A172 (cell line): ENCODE measurements at regions not wholly inside any gene's neighbourhood (a gene's known extent, or its start where the extent isn't known, plus 50 kb on each side); places are given as distances from the start of the nearest gene placed in this dataset.
"Not testable (repeated sequence)": the region's sequence is repeated elsewhere in the genome, so short reads cannot be mapped to it uniquely, and the experiment has no call there.

Source experiments
- DNase-seq: peaks from one replicate; pipeline ENCODE4 v3.0.0-alpha.2; 2015; ENCODE audit warnings: low spot score

DNA sequence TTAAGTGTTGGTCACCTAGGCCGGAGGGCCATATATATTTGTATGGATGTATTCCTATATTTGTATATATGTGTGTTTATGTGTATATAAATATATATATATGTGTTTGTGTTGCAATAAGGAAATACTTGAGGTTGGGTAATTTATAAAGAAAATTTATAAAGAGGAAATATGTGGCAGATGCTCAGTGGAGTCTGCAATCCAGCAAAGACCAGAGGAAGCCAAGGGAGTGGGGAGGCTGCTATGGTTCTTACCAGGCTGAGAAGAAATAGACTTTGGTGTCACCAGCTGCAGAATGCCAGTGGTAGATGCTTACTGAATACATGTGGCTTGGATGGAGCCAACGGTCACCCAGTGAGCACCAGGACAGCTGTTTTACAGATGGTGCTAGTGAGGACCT, 97.4 kb upstream of the ELOVL5 start:
- no peak for DNase-seq

DNA sequence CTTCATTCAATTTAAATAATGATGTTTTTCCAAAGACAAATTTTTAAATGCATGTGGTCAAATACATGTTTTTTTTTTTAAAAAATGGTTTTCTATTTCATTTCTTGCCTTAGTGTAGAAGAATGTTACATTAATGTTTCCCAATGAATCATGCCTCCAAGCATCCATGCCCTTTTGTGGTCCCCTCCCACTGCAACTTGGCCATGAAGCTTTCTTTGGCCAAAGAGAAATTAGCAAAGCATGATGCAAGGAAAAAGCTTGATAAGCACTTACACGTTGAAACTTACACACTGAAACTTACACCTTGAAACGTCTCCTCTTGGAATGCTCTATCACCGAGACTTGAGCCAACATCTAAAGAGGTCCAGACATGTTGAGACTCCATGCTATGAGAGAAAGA, 93.0 kb upstream of the ELOVL5 start:
- DNase-seq: no peak

GRCh38 chr6:53441035-53441493, 92.3 kb upstream of the ELOVL5 start:
- no peak for DNase-seq

DNA sequence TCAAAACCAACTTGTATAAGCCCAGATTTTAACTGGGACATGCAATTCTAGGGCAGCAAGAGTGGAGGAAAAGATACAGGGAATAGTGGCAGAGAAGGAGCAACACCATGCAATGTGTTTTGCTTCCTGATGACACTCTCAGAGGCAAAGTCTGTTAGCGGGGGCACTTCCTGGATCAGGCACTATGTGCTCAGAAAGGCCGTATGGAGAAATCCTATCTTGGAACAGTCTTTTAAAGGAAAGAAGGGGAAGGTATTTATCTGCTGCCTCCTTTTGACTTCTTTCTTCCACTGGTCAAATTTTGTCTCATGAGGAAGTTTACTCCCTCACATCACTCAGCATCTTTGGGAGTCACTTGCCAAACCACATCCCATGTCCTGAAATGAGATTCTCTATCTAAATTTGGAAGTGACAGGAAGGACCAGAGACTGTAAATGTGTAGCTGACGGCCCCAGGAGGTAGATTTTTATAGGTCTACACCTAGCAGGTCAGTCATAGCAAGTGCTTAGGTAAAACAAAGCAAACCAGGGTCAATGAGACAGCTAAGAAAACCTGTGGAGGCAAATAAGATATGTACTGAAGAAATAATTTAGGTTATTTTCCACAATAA, 91.7 kb upstream of the ELOVL5 start:
- DNase-seq: no peak

- DNase-seq: no peak
These were observed 90.8 kb upstream of the ELOVL5 start for GRCh38 chr6:53439556-53439955.

DNA sequence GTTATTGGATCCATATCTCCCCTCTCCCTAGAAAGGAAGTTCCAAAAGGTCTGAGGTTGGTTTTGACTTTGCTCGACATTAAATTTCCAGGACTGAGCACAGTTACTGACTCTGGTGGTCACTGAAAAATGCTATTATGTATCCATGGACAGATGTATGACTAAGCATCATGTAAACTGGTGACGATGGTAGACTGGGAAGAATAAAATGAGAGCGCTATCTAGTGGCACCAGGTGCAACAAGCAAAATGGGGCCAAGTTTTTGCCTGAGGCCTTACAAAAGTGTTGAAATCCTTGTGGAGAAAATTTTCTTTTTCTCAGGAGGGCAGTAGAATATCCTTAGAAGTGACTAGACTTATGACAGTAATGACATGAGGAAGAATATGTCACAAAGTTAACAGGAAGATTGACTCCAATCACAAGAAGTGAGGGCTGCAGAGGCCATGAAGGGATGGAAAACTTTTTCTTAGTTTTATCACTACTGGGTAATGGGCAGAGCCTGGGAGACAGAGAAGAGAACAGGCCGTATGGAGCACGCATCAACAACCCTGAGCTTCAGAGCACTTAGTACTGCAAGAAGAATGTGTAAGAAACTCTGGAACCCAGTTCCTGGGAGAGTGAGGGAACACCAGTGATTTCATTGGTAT, 88.9 kb upstream of the ELOVL5 start:
- DNase-seq: peak; percentile 71

GRCh38 chr6:53436526-53437303, 88.0 kb upstream of the ELOVL5 start:
- no peak for DNase-seq

- DNase-seq: no peak
These were observed 85.2 kb upstream of the ELOVL5 start for GRCh38 chr6:53433951-53434285.

GRCh38 chr6:53433261-53433950, 84.7 kb upstream of the ELOVL5 start:
- no peak for DNase-seq

DNA sequence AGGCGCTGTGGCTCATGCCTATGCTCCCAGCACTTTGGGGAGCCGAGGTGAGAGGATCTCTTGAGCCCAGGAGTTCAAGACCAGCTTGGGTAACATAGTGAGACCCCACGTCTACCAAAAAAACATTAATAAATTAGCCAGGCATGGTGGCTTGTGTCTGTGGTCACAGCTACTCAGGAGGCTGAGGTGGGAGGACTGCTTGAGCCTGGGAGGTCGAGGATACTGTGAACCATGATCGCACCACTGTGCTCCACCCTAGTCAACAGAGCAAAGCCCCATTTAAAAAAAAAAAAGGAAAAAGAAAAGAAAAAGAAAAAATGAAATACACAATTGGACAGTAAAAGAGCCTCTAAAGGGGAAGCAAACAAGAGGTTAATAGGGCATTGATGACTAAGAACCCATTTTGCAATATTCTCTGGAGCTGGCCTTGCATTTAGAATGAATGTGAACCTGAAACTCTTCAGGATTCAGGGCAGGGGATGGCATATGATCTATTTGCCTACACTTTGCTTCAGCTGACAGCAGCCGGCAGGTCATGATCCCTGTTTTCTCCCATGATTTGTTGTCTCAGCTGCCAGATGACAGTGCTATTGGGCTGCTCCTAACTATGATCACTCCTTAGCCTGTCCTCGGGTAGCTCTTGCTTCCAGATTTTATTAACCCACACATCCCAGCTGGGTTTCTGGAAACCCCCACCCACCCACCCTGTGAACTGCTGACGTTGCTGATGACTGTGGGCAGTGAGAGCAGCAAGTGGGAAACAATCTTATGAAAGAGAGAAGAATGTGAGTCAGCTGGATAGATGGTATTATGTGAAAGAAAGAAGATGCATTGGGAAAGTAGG, 83.8 kb upstream of the ELOVL5 start:
- peak; percentile 13 for DNase-seq

- DNase-seq: no peak
These were observed 83.0 kb upstream of the ELOVL5 start for GRCh38 chr6:53431704-53432103.

DNA sequence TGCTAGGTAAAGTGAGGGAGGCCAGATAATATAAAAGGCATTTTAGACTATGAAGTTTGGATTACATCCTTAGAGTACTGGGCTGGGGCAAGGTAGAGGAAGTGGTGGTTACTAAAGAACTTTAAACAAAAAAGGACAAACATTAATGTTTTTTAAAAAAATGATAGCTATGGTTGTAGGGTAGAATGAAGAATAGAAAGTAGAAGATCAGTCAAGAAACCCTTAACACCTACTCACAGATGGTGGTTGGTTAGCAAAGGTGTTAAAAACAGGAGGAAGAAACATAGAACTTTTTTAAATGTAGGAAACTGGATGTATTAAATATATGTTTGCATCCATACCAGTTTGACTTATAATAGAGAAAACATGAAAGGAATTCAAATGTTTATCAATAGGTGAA, 80.7 kb upstream of the ELOVL5 start:
- DNase-seq: no peak

- DNase-seq: no peak
These were observed 80.1 kb upstream of the ELOVL5 start for GRCh38 chr6:53428886-53429285.

- no peak for DNase-seq
These were observed 78.0 kb upstream of the ELOVL5 start for GRCh38 chr6:53426667-53427270.

GRCh38 chr6:53426117-53426516, 77.4 kb upstream of the ELOVL5 start:
- no peak for DNase-seq

- no peak for DNase-seq
These were observed 76.4 kb upstream of the ELOVL5 start for GRCh38 chr6:53424976-53425718.

DNA sequence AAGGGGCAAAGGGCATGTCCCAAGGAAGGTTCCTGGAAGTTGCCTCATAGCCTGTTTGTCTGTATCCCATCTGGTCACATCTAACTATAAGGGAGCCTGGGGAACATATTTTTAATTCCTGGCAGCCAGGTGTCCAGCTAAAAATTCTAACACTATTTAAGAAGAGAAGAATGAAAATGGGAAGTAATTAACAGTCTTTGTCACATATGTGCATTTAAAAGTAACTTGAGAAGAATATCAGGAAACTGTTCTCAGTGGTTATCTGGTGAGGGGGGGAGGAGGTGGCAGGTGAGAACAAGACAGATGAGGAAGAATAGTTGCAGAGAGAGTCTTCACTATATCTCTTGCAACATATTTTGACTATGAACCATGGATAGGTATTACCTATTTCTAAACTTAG, 75.5 kb upstream of the ELOVL5 start:
- DNase-seq: no peak

GRCh38 chr6:53423560-53423959, 74.8 kb upstream of the ELOVL5 start:
- not testable (repeated sequence) for DNase-seq

GRCh38 chr6:53419026-53419425, 70.3 kb upstream of the ELOVL5 start:
- no peak for DNase-seq

- no peak for DNase-seq
These were observed 69.5 kb upstream of the ELOVL5 start for GRCh38 chr6:53418288-53418687.

GRCh38 chr6:53417141-53417540, 68.4 kb upstream of the ELOVL5 start:
- no peak for DNase-seq
